IPS-NIHi7 (cell line): ENCODE measurements at regions not wholly inside any gene's neighbourhood (a gene's known extent, or its start where the extent isn't known, plus 50 kb on each side); places are given as distances from the start of the nearest gene placed in this dataset.
"Not testable (repeated sequence)": the region's sequence is repeated elsewhere in the genome, so short reads cannot be mapped to it uniquely, and the experiment has no call there.

Experiments used
- DNase-seq: peaks from one replicate; pipeline ENCODE4 v3.0.0; 2012; ENCODE audit warnings: mixed read lengths; ENCODE audit errors: extremely low spot score

DNA sequence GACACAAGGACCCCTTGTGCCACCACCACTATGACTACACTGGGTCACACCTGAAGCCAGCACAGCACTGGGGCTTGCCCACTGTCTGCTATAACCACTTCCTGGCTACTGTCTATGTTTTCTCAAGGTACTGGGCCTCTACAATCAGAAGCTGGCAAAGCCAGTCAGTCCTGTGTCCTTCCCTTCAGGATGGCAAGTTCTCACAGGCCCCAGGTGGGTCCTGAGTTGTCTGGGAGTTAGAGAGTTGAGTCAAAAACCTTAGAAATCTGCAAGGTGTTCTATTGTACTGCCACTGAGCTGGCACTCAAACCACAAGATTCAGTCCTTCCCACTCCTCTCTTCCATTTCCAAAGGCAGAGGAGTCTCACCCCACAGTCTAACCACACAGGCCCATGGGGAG, 705.5 kb downstream of the IPMK start:
- no peak for DNase-seq

DNA sequence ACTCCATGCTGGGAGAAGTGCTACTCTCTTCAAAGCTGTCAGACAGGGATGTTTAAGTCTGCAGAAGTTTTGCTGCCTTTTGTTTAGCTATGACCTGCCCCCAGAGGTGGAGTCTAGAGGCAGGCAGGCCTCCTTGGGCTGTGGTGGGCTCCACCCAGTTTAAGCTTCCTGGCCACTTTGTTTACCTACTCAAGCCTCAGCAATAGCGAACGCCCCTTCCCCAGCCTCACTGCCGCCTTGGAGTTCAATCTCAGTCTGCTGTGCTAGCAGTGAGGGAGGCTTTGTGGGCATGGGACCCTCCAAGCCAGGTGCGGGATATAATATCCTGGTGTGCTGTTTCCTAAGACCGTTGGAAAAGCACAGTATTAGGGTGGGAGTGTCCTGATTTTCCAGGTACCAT, 715.9 kb downstream of the IPMK start:
- not testable (repeated sequence) for DNase-seq

DNA sequence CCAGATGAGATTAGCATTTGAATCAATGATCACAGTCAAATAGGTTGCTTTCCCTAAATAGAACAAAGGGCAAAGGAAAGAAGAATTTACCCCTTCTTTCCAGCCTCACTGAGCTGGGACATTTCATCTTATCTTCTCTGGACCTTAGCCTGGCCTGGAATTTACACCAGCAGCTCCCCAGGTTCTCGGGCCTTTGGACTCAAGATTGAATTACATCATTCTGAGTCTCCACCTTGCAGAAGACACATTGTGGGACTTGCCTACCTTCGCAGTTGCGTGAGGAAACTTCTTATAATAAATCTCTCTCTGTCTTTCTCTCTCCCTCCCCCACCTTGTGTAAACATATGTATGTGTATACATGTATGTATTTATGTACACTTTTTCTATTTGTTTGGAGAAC, 732.4 kb downstream of the IPMK start:
- no peak for DNase-seq

DNA sequence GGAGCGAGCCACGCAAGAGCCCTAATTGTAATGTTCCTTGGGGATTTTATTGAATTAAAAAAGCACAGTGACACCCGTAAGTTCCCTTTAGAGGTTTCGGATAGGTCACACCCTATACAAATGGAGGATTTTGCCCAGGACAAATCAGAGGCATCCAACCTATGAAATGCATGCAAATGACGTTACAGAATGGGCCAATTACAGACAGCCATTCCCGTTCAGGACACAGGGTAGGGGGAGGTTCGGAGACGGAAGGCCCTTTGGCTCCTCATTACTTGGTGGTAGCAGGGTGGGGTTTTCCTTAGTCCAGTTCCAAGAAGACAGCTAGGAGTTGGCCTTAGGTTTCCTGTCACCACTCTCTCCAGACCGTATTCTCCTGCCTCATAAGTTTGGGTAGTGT, 754.1 kb downstream of the IPMK start:
- peak; percentile 15 for DNase-seq

DNA sequence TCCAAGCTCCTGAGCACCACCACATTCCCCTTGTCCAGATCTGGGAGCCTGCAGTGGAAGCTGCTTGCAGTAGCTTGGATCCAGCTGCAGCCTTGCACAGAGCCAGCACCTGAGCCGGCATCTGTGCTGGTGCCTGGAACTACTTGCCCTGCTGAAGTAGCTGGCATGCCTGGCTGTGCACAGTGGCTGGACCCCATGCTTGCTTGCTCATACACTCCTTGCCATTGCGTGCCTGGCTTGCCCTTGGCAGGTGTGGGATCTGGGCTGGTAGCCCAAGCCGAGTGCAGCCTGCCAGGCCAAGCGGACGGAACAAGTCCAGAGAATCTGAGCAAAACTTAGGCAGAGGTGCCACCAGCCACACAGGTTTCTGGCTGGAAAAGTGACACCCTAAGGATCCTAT, 759.9 kb downstream of the IPMK start:
- DNase-seq: no peak

DNA sequence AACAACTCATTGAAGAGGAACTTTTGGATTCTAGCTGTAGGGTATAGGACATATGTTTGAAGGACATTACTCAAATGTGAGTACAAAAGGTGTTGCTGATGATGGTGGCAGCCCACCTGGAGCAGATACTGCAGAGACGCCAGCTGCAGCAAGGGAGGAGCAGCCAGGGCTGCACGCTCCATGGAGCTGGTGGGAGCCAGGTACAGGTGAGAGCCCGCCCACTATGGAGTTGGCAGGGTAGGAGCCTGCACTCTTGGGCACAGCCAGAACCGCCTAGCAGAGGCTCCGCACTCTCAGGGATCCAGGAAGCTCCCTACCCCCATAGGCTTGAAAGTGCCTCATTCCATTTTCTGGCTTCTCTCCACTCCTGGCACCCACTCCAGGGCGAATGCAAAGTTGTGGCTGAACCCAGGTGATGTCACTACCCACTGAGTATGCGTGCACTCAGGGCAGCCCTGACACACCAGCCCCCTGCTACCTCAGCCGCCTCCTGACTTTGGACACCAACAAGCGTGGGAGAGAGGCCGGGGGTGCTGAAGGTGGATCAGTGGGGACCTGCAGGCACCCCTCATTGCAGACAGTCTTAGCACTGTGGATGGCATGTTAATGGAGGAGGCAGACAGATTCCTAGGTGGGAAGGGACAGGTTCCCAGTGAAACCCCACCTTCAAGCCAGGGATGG, 761.1 kb downstream of the IPMK start:
- DNase-seq: no peak

DNA sequence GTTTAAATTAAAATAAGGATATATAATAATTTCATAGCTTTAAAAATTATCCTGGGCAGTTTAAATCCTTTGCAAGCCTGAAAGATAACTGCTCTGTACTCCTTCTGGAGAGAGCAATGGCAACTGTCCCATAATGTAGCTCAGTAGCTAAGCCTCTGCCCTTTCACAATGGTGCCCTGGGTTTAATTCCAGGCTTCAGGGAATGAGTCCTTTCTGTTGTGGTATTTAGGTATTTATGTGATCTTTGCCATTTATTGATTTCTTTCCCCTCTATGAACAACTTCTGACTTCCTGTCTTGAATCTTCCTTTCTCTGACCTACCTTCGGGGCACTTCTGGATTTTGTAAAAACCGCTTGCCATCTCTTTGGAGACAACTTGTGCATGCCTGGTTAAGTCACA, 773.2 kb downstream of the IPMK start:
- no peak for DNase-seq

DNA sequence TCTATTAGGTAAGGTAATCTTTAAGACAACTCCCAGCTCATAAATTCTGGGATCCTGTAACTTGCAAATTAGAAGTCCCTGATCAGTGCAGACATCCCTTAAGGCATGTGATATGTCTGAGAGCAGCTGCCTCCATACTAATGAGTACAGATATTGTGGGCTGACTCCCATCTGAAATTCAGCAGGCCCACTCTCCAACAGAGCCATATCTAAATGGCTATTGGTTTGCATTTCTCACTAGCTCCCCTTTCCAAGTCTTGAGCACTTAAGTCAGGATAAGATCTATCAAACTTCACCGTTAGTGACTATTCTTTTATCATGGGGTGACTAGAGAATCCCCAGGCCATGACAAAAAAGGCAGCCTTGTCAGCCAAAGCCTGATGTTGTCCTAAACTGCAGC, 785.4 kb downstream of the IPMK start:
- no peak for DNase-seq

DNA sequence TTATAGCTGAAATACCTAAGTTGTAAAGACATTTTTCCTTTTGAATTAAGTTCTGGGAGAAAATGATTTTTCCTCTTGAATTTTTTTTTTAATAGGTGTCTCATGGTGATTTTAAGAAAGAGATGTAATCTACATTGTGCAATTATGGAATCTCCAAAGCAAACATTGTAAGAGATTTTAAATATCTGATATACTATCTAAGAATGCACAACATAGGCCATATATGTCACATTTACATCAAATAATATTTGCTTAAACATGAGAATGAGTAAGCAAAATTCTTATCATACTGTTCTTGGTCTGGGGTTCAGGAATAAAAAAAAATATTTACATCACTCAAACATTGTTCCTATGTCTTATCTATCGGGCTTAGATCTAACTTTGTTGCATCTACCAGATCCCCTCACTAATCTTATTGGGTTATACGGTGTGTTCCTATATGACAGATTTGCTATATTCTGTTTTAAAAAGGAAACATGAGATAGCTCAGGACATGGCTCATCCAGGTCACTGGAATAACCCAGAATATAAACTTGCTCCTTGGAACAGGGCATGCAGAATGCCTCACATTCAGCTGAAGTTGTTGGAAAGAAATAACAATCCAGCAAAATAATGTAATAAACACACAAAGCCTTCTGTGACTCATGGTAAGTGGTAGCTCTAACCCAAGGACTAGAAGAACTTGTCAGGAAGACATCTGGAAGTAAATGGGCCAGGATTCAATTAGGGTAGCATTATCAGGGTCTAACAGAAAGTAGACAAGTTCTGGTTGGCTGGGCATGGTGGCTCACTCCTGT, 794.7 kb downstream of the IPMK start:
- DNase-seq: no peak

DNA sequence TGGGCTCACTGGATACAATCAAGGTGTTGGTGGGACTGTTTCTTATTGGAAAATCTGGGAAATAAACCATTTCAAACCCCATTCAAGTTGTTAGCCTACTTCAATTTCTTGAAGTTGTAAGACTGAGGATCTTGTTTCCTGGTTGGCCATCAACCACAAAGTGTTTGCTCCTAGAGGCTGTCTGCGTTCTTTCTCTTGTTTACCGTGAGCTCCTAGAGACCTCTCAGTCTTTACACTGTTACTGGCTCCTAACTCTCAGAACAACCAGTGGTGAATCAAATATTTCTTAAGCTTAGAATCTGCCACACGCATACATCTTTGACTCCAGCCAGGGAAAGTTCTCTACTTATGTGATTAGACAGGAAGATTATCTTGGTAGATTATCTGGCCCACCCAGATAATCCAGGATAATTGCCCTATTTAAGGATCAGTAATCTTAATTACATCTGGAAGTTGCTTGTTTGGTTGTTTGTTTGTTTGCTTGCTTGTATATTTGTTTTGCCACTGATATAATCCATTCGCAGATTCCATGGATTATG, 798.7 kb downstream of the IPMK start:
- no peak for DNase-seq

DNA sequence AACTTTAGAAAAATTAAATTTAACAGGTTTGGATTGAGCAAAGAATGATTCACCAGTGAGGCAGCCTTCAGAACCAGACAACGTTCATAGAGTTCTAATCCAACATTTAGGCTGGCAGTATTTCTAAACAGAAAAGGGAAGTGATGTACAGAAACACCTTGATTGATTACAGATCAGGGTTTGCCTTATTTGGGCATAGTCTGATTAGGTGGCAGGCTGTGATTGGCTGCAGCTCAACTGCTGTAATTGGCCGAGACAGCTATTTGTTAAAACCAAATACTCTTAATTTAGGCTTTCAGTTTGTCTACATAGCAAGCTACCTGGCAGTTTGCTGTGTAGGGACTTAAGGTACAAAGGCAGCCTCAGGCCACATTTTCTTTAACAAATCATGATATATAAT, 802.5 kb downstream of the IPMK start:
- DNase-seq: no peak

DNA sequence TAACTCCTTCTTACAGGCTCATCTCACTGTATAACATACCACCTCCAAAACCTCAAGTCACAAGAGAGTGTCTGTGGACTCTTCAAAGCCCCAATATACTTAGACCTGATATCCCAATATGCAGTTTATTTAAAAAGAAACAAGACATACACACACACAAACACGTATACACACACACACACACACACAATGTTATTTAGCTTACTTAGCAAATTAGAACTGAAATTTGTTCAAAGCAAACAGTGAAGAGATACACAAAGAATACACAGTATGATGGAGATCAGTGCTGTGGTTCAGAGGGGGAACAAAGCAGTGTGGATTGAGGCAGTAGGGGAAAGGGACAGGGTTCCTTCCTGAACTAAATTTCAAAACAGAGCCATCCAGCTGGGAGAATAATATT, 807.2 kb downstream of the IPMK start:
- DNase-seq: no peak

DNA sequence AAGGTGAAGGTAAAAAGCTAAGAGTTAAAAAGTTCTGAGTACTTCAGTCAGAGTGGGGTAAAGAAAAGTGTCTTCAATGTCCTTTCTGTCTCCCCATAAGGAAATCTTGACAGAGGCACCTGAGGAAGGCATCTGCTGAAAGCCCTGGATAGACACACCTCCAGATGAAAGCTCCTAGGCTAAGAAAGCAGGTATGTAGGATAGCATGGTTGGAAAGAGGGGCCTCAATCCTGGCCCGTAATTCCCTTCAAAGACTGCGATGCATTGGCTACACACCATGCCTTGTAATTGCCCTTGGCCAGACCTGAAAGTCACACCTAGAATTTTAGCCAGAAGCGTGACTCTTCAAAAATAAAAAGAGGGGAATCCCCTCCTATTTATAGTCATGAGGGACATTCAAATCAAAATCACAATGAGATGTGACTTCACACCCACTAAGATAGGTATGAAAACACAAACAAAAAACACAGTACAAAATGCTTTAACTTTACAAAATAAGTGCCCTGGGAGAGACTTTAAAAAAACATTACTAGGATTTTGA, 809.7 kb downstream of the IPMK start:
- DNase-seq: peak; percentile 11

DNA sequence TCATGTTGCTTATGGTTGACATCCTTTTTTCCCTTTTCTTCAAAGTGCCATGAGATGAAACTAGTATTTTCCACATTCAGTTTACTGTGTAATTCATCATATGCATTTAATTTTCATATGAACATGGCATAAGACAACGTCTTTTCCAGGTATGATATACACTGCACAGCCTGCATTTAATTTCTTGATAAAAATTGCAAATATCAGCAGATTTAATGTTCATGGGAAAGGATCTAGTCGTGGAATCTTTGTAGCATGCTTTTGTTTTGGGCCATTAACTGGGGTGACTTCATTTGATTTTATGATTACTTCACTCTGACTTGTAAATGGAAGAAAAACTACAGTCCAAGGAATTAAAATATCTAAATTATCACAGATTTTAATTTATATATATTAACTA, 837.3 kb downstream of the IPMK start:
- no peak for DNase-seq

DNA sequence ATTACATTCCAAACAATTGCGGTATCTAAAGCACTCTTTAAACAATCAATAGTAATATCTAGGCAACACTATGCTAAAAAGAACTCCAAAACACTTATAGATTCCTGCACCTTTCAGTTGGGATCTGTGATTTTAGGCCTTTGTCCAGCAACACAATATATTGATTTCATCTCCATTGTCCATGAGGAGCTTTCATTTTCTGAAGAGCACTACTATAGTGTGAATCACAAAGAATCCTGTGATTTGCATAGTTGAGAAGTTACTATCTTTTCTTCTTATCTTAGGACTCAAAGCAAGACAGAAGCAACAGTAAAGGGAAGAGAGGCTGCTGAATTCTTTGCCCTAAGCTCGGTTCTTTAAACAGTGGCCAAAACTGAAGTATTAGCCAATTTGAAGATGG, 846.8 kb downstream of the IPMK start:
- DNase-seq: no peak

DNA sequence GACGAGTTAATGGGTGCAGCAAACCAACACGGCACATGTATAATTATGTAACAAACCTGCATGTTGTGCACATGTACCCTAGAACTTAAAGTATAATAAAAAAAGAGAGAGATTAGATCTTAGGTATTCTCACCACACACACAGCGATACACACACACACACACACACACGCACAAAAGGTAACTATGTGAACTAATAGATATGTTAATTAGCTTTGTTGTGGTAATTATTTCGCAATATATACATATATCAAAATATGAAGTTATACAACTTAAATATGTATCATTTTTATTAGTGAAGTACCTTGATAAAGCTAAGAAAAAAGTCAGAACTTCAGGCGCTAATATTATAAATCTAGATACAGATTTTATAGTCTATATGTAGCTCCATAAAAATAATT, 849.2 kb downstream of the IPMK start:
- DNase-seq: no peak

DNA sequence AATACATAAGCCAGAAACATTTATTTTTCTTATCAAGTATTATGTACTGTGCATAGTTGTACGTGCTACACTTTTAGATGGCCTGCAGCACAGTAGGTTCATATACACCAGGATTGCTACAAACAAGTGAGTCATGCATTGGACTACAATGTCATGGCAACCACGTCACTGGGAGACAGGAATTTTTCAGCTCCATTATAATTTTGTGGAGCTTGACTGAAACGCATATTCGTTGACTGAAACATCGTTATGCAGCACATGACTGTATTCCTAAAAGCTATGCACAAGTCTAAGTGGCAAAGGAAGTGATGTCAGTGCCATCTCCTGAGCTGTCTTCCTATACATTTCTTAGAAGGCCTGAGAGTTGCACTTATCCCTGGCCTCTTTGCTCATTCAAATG, 871.8 kb downstream of the IPMK start:
- DNase-seq: no peak

DNA sequence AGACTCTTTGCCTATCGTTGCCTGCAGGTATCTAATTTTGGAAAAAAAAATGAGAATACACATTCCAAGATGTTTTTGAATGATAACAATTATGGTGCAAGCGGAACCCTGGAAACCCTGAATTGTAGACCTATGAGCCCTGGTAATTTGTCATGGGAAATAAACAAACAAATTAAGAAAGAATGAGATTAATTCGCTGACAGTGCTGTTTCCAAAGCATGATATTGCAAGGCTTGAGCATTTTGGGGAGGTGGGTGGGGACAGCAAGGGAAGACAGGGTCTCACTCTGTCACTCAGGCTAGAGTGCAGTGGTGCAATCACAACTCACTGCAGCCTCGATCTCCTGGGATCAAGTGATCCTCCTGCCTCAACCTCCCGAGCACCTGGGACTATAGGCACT, 900.3 kb downstream of the IPMK start:
- DNase-seq: no peak

DNA sequence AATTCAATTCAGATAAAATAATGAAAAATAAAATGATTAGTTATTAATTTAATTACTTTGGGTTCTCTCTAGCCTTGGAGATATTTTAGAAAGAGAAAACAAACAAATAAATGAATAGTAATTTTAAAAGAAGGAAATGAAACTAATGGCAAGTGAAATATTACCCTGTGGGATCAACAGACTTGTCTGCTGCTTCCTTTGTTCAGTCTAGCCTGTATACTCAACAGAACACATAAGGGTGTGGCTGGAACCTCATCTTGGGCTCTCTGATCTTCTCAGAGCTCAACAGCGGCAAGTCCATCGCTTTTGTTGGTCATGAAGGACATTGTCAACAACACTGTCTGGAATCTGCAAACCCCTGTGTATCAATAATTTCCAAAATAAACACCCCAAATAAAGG, 904.9 kb downstream of the IPMK start:
- DNase-seq: no peak

DNA sequence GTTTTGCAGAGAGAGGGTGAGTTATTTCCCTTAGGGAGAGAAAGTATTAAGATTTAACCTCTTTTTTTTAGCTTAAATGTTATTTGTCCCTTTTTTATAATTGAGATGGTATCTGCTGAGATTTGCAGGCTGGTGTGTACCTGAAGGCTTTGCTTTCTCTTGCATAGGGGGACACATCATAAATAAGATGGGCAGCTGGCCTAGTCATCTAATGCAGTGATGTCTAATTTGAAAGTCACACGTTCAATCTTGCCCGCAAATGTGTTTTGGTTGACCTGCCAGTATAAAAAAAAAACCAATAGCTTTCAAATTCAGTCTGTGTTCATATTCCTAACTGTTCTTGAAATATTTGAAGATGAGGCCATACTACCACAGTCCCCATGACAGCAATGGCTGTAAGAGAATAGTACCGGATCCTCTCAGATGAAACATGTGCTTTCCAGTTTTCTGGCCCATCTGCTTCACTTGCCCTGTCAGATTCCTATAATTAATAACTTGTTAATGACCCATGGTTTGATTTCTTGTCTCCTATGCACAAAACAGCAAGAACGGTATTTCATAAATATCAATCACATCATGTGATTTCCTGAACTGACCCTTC, 914.2 kb downstream of the IPMK start:
- no peak for DNase-seq

DNA sequence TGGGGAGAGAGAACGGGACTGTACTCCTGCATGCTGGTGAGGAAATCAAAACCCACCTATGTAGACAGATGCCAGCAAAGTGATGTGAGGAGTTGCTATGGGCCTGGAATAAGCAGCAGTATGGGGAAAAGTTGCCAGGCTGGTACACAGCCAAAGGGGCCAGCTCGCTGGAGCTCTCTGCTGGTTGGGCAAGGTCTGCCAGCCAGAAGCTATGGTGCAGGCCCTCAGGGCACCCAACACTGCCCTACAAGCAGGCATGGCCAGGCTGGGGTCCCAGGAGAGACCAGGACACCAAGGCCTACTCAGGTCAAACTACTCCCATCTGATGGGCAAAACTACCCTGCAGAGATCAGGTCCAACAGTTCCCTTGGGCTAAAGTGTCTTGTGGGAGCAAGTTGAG, 916.6 kb downstream of the IPMK start:
- no peak for DNase-seq

DNA sequence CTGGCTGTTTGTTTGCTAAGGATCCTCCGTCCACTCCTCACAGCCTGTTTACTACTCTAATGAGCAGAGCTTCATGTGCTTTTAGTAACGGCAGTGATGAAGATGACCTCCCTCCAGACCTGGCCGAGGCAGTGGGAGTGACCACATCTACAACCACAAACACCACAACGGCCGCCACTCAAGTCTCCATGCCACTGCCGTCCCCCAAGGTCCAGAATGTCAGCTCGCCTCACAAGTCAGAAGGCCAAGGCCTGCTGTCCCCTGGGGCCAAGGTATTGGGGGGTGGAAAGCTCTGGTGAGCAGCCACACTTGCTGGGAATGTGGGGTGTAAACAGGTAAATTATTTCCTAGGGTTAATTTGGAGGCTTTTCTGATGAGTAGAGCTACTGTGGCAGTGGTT, 926.4 kb downstream of the IPMK start:
- DNase-seq: no peak
